GM19099 (cell line): ENCODE measurements at regions not wholly inside any gene's neighbourhood (a gene's known extent, or its start where the extent isn't known, plus 50 kb on each side); places are given as distances from the start of the nearest gene placed in this dataset.

Source experiments
- POLR2A ChIP-seq: IDR thresholded peaks from 3 replicates; pipeline ENCODE4 v1.6.1; 2011; ENCODE audit warnings: low read depth; ENCODE audit not compliant: insufficient read length; ENCODE audit errors: extremely low read depth

GRCh38 chr2:234143896-234144295 lies 93.4 kb downstream of the SPP2 start:
- TF ChIP-seq POLR2A, result no peak

- no peak for TF ChIP-seq POLR2A
Observed at GRCh38 chr2:234142530-234142929, 92.0 kb downstream of the SPP2 start.

GRCh38 chr2:234139755-234140154 lies 89.3 kb downstream of the SPP2 start:
- TF ChIP-seq POLR2A, result no peak

GRCh38 chr2:234138836-234139235 lies 88.3 kb downstream of the SPP2 start:
- TF ChIP-seq POLR2A, result no peak

- TF ChIP-seq POLR2A, result no peak
Observed at GRCh38 chr2:234137400-234138014, 87.0 kb downstream of the SPP2 start.

GRCh38 chr2:234136461-234136860 lies 86.0 kb downstream of the SPP2 start:
- TF ChIP-seq POLR2A, result no peak

GRCh38 chr2:234135750-234136221 lies 85.3 kb downstream of the SPP2 start:
- no peak for TF ChIP-seq POLR2A

GRCh38 chr2:234134496-234134895 lies 84.0 kb downstream of the SPP2 start:
- no peak for TF ChIP-seq POLR2A

- no peak for TF ChIP-seq POLR2A
Observed at GRCh38 chr2:234133004-234133403, 82.5 kb downstream of the SPP2 start.

- no peak for TF ChIP-seq POLR2A
Observed at GRCh38 chr2:234130777-234131181, 80.3 kb downstream of the SPP2 start.

GRCh38 chr2:234128606-234129005 lies 78.1 kb downstream of the SPP2 start:
- no peak for TF ChIP-seq POLR2A
